ENCODE measurements at regions not wholly inside any gene's neighbourhood (a gene's known extent, or its start where the extent isn't known, plus 50 kb on each side); places are given as distances from the start of the nearest gene placed in this dataset.

GRCh38 chr2:14907014-14907612 is 274.6 kb downstream of the LRATD1 start:
- DNase-seq (ENCODE audit: low spot score), result no peak

GRCh38 chr2:14909795-14910194 is 277.3 kb downstream of the LRATD1 start:
- no peak for DNase-seq (ENCODE audit: low spot score)

GRCh38 chr2:14910654-14911053 is 278.1 kb downstream of the LRATD1 start:
- no peak for DNase-seq (ENCODE audit: low spot score)

GRCh38 chr2:14915983-14916382 is 283.5 kb downstream of the LRATD1 start:
- no peak for DNase-seq (ENCODE audit: low spot score)

- DNase-seq (ENCODE audit: low spot score), result no peak
Observed at GRCh38 chr2:14923820-14924580, 291.5 kb downstream of the LRATD1 start.

GRCh38 chr2:14925471-14925870 is 293.0 kb downstream of the LRATD1 start:
- no peak for DNase-seq (ENCODE audit: low spot score)

GRCh38 chr2:14927021-14927564 is 294.6 kb downstream of the LRATD1 start:
- no peak for DNase-seq (ENCODE audit: low spot score)

GRCh38 chr2:14928056-14928455 is 295.5 kb downstream of the LRATD1 start:
- no peak for DNase-seq (ENCODE audit: low spot score)

GRCh38 chr2:14930441-14930840 is 297.9 kb downstream of the LRATD1 start:
- no peak for DNase-seq (ENCODE audit: low spot score)

GRCh38 chr2:14932285-14932684 is 299.8 kb downstream of the LRATD1 start:
- DNase-seq (ENCODE audit: low spot score), result no peak

- DNase-seq (ENCODE audit: low spot score), result no peak
Observed at GRCh38 chr2:14933753-14934152, 301.2 kb downstream of the LRATD1 start.

- no peak for DNase-seq (ENCODE audit: low spot score)
Observed at GRCh38 chr2:14936426-14936825, 303.9 kb downstream of the LRATD1 start.

GRCh38 chr2:14937336-14937735 is 304.8 kb downstream of the LRATD1 start:
- no peak for DNase-seq (ENCODE audit: low spot score)

- DNase-seq (ENCODE audit: low spot score), result peak; percentile 72
Observed at GRCh38 chr2:14941151-14941631, 308.7 kb downstream of the LRATD1 start.

GRCh38 chr2:14942987-14943386 is 310.5 kb downstream of the LRATD1 start:
- peak; percentile 45 for DNase-seq (ENCODE audit: low spot score)

GRCh38 chr2:14944562-14945346 is 312.2 kb downstream of the LRATD1 start:
- no peak for DNase-seq (ENCODE audit: low spot score)

- DNase-seq (ENCODE audit: low spot score), result no peak
Observed at GRCh38 chr2:14951569-14952285, 319.2 kb downstream of the LRATD1 start.

GRCh38 chr2:14952400-14952963 is 320.0 kb downstream of the LRATD1 start:
- no peak for DNase-seq (ENCODE audit: low spot score)

GRCh38 chr2:14960686-14961324 is 328.3 kb downstream of the LRATD1 start:
- no peak for DNase-seq (ENCODE audit: low spot score)

GRCh38 chr2:14967729-14968128 is 335.2 kb downstream of the LRATD1 start:
- no peak for DNase-seq (ENCODE audit: low spot score)

GRCh38 chr2:14975381-14975780 is 342.9 kb downstream of the LRATD1 start:
- no peak for DNase-seq (ENCODE audit: low spot score)
